GM12875 (cell line): ENCODE measurements at regions not wholly inside any gene's neighbourhood (a gene's known extent, or its start where the extent isn't known, plus 50 kb on each side); places are given as distances from the start of the nearest gene placed in this dataset.

ENCODE experiments used
- H3K4me3 ChIP-seq: one replicate; pipeline ENCODE4 v1.5.1; 2011; ENCODE audit warnings: low read depth, low read length, control low read depth
- TF ChIP-seq, protein P1 (sequence below): IDR thresholded peaks from 2 replicates; pipeline ENCODE4 v1.5.1; 2011; ENCODE audit warnings: low read depth, mild to moderate bottlenecking, control low read depth, inconsistent platforms, low read length, moderate library complexity, borderline replicate concordance; ENCODE audit not compliant: insufficient read depth

DNA sequence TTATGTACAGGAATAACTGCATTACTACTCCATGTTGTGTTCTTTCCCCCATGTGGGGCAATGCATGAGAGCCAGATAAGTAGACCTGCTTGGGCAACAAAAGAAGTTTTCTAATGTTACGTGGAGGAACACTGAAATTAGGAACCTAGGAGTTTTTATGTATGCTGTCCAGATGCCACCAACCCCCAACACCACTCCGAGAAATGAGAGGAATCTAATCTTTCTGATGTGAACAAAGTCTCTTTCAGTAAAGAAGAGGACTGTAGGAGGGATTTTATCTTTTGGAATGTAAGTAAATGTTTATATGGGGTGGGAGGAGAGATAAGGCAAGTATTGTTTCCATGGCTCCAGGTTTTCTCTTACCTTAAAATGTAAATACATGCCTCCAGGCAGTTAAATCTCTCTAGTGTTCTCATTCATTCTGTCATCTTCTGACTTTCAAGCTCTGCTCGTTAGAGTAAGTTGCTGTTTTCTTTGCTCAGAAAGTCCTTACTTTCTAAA is 820.6 kb downstream of the PCDH17 start:
- H3K4me3 ChIP-seq = no peak overlapping the region
- TF ChIP-seq, protein P1, sequence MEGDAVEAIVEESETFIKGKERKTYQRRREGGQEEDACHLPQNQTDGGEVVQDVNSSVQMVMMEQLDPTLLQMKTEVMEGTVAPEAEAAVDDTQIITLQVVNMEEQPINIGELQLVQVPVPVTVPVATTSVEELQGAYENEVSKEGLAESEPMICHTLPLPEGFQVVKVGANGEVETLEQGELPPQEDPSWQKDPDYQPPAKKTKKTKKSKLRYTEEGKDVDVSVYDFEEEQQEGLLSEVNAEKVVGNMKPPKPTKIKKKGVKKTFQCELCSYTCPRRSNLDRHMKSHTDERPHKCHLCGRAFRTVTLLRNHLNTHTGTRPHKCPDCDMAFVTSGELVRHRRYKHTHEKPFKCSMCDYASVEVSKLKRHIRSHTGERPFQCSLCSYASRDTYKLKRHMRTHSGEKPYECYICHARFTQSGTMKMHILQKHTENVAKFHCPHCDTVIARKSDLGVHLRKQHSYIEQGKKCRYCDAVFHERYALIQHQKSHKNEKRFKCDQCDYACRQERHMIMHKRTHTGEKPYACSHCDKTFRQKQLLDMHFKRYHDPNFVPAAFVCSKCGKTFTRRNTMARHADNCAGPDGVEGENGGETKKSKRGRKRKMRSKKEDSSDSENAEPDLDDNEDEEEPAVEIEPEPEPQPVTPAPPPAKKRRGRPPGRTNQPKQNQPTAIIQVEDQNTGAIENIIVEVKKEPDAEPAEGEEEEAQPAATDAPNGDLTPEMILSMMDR = no peak

DNA sequence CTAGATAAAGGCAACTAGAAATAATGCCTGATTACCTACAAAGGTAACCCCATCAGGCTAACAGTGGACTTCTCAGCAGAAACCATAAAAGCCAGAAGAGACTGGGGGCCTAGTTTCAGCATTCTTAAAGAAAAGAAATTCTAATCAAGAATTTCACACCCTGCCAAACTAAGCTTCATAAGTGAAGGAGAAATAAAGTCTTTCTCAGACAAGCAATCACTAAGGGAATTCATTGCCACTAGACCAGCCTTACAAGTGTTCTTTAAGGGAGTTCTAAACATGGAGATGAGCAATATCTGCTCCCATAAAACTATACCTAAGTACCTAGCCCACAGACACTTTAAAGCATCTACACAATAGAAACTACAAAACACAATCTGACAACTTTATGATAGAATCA is 823.5 kb downstream of the PCDH17 start:
- H3K4me3 ChIP-seq = no peak overlapping the region
- TF ChIP-seq, protein P1 = no peak

DNA sequence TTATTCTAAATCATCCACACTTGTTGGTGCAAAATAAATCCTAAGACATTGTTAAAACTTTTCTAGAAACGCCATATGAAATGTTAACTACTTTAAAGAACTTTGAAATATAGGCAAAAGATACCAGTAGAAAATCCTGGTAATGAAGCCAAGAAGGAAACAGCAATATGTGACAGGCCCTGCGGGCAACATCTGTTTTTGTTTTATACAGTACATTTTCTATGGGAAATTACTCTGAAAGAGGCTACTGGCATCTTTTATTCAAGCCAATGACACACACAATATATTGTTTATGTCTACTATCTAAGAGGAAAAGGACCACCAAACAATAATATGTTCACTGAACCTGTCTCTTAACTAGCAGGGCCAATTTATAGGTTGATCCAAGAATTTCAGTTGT is 829.7 kb downstream of the PCDH17 start:
- TF ChIP-seq, protein P1 = no peak
- no peak overlapping the region for H3K4me3 ChIP-seq

DNA sequence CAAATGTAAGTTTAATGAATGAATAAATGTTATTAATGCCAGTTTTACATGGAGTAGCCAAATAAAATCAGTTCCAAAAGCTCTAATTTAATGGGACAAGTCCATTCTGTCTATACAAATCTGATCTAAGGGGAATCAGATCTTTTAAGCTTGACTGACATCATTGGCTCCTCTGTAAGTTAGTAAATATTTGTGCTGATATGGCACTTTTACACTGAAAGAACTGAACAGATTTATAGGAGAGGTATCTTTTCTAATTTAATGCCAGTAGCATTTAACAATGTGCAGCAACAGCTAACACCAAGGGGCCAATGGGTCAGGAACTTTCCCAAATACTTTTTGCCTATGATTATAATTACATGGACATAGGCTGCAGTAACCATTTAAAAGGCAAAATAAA is 832.3 kb downstream of the PCDH17 start:
- H3K4me3 ChIP-seq = no peak overlapping the region
- TF ChIP-seq, protein P1 = no peak

DNA sequence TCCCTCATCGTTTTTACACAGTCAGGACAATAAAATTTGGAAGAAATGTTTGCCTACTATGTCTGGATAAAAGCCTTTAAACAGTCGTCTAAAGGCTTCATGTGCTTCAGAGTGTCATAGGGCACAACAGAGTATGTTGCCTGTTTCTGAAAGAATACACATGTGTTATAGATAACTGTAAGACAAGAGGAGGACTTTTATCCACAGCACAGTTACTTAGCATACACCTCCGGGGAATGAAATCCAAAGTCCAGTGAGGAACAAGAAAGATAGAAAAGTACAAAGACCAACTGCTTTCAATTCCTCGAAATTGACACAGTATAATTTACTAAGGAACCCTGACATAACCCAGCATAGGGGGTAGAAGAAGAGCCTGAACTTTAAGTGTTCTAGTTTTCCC is 835.6 kb downstream of the PCDH17 start:
- TF ChIP-seq, protein P1 = no peak
- H3K4me3 ChIP-seq = no peak overlapping the region

DNA sequence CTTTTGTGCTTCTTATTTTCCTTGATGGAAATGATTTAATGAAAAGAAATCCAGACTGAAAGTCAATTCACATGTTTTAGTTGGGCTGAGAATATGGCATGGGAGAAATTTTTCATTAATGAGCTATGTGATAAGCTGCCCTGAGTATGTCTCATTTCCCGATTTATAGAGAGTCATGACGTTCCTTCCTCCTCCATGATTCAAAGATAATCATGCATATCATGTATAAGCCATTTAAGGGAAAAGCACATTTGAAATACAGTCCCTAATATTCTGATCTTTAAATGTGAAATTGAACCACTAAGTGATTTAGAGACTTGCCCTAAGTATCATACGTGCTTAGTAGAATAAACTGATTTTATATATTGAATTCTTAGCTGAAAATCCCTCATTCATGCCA is 840.9 kb downstream of the PCDH17 start:
- no peak overlapping the region for H3K4me3 ChIP-seq
- TF ChIP-seq, protein P1 = no peak

DNA sequence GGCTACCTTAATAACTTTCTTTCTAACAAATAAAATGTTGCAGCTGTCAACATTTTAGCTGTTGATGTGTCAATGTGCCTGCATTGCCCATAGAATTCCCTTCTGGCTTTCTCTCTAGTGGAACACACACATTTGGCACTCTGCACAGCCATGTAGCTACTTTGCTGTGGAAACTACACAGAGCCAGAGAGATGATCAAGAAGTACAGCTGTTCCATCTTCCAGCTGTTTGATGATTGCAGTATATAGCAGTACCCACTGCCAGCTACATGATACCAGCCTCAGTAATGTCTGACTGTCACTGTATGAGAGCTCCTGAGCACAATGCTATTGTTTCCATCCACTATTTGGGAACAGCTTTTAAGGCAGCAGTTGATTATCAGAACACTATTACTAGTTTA is 843.0 kb downstream of the PCDH17 start:
- TF ChIP-seq, protein P1 = no peak
- no peak overlapping the region for H3K4me3 ChIP-seq
